GM12878 (cell line): ENCODE measurements at regions not wholly inside any gene's neighbourhood (a gene's known extent, or its start where the extent isn't known, plus 50 kb on each side); places are given as distances from the start of the nearest gene placed in this dataset.
"Not testable (repeated sequence)": the region's sequence is repeated elsewhere in the genome, so short reads cannot be mapped to it uniquely, and the experiment has no call there.

Experiments
- ATAC-seq: fragments of 200-7000 bp; cut with Tn5 transposase; 3 replicates; pipeline ENCODE4 v1.9.1; 2020; ENCODE audit warnings: mild to moderate bottlenecking, moderate library complexity
- BruUV-seq: library from RNA; stranded (reverse); fragments of 400-500 nt; replicated peaks from 2 replicates; lab custom pipeline; 2021; lab: Mats Ljungman, UMichigan
- CTCF ChIA-PET: fragments of 300-600 bp; sonication (Branson Sonifier 250); formaldehyde crosslinking; extraction: SDS; loops from one replicate; lab custom pipeline; 2021; ENCODE audit warnings: inconsistent platforms; lab: Yijun Ruan, JAX
- POLR2A ChIA-PET: fragments of 350-600 bp; formaldehyde crosslinking; extraction: SDS; loops from one replicate; lab custom pipeline; 2021; ENCODE audit warnings: inconsistent platforms; lab: Charles Lee
- RAD21 ChIA-PET: fragments of 300-600 bp; sonication (Branson Sonifier 250); formaldehyde crosslinking; loops from one replicate; lab custom pipeline; 2023; ENCODE audit warnings: antibody characterized with exemption; ENCODE audit not compliant: unreplicated experiment; lab: Charles Lee
- SMC1A ChIA-PET: fragments of 300-600 bp; sonication (Branson Sonifier 250); formaldehyde crosslinking; loops from one replicate; lab custom pipeline; 2023; ENCODE audit not compliant: unreplicated experiment, uncharacterized antibody; lab: Charles Lee
- DNase-seq: peaks from one replicate; pipeline ENCODE4 v3.0.0-alpha.2; 2011; ENCODE audit warnings: low read depth, low spot score
- FAIRE-seq: peaks from 3 replicates; lab custom pipeline; 2011; peaks lifted over from hg19 to GRCh38; lab: Jason Lieb, UNC
- H2AFZ ChIP-seq: 2 replicates; pipeline ENCODE4 v1.6.0; 2011; ENCODE audit warnings: low read depth, low read length, control low read depth; ENCODE audit not compliant: control insufficient read depth
- H3K27ac ChIP-seq: 2 replicates; pipeline ENCODE4 v1.5.1; 2011; ENCODE audit warnings: control low read depth; ENCODE audit not compliant: control insufficient read depth, insufficient read depth
- H3K27me3 ChIP-seq, 2 experiments: replicated peaks in 1 of 2; 2 replicates each; pipeline versions ENCODE4 v1.6.0 to v1.6.1; 2011; ENCODE audit warnings: low read length in 1 of 2; ENCODE audit not compliant: control insufficient read depth in 2 of 2, insufficient read depth in 2 of 2
- H3K36me3 ChIP-seq, 2 experiments: 2 replicates each; pipeline ENCODE4 v1.5.1; 2011; ENCODE audit warnings: low read length in 1 of 2; ENCODE audit not compliant: control insufficient read depth in 2 of 2, insufficient read depth in 2 of 2
- H3K4me1 ChIP-seq: 2 replicates; pipeline ENCODE4 v1.6.1; 2011; ENCODE audit warnings: mild to moderate bottlenecking, low read length, moderate library complexity, mixed read lengths; ENCODE audit not compliant: control insufficient read depth, insufficient read depth
- H3K4me2 ChIP-seq: 2 replicates; pipeline ENCODE4 v1.6.0; 2011; ENCODE audit warnings: control low read depth; ENCODE audit not compliant: control insufficient read depth, insufficient read depth
- H3K4me3 ChIP-seq: fragments of 200-600 bp; sonication (generic); 2 replicates; pipeline ENCODE4 v1.5.1; 2016
- H3K79me2 ChIP-seq: 2 replicates; pipeline ENCODE4 v1.6.0; 2011; ENCODE audit warnings: low read length; ENCODE audit not compliant: control insufficient read depth, insufficient read depth
- H3K9ac ChIP-seq: 2 replicates; pipeline ENCODE4 v1.8.0; 2011; ENCODE audit warnings: low read length, control low read depth, mixed read lengths; ENCODE audit not compliant: control insufficient read depth, insufficient read depth
- H3K9me3 ChIP-seq: replicated peaks from 3 replicates; pipeline ENCODE4 v1.5.1; 2011; ENCODE audit warnings: mild to moderate bottlenecking, low read length; ENCODE audit not compliant: control insufficient read depth, insufficient read depth
- H4K20me1 ChIP-seq: 2 replicates; pipeline ENCODE4 v1.6.0; 2011; ENCODE audit not compliant: control insufficient read depth, insufficient read depth
- E2F4 ChIP-seq: IDR thresholded peaks from 2 replicates; pipeline ENCODE4 v1.6.1; 2012; ENCODE audit warnings: low read depth, low read length, improper control_type of control experiment
- ZBTB40 ChIP-seq: fragments of 450-650 bp; IDR thresholded peaks from 2 replicates; pipeline ENCODE4 v1.6.1; 2016; ENCODE audit warnings: mild to moderate bottlenecking, moderate library complexity, borderline replicate concordance
- ZNF687 ChIP-seq: fragments of 450-650 bp; IDR thresholded peaks from 2 replicates; pipeline ENCODE4 v1.6.1; 2017; ENCODE audit warnings: mild to moderate bottlenecking, moderate library complexity
- in situ Hi-C: fragments of 300-500 bp; cut with MboI; formaldehyde crosslinking; loops from 9 replicates; pipeline ENCODE4 v1.14.3; 2018; ENCODE audit warnings: mixed read lengths
- intact Hi-C: fragments of 100-400 bp; cut with micrococcal nuclease; formaldehyde crosslinking; loops from one replicate; pipeline ENCODE4 v1.14.2; 2022; ENCODE audit not compliant: unreplicated experiment

GRCh38 chr12:25705261-25705660 is 152.2 kb upstream of the LMNTD1 start (continued):
- no peak for TF ChIP-seq ZNF687
- TF ChIP-seq, all 136 proteins: peak for 0

GRCh38 chr12:25706646-25707045 is 153.6 kb upstream of the LMNTD1 start:
- FAIRE-seq: not testable (repeated sequence)

GRCh38 chr12:25707056-25707455 is 154.0 kb upstream of the LMNTD1 start:
- ChIA-PET POLR2A (no interaction called here), SMC1A (no interaction called here), CTCF (no interaction called here), RAD21 (no interaction called here)
- ATAC-seq: no peak
- no peaks in the 10 kb centered on the region for H3K36me3 ChIP-seq
- no peaks in the 10 kb centered on the region for H4K20me1 ChIP-seq
- H3K79me2 ChIP-seq: no peaks in the 10 kb centered on the region
- no peak for DNase-seq
- H3K4me1 ChIP-seq: peaks cover 6% of the 10 kb centered on the region
- in situ Hi-C loops: no loop called here
- no peak overlapping the region for H2AFZ ChIP-seq
- intact Hi-C loops: no loop called here
- no peak overlapping the region for H3K4me2 ChIP-seq
- no peaks in the 10 kb centered on the region for H3K27me3 ChIP-seq
- no TSS peak for BruUV-seq
- peaks cover 13% of the 10 kb centered on the region for H3K9me3 ChIP-seq
- no peak overlapping the region for H3K27ac ChIP-seq
- H3K4me3 ChIP-seq: no peak overlapping the region
- H3K9ac ChIP-seq: no peak overlapping the region
- FAIRE-seq: no peak
- TF ChIP-seq ZBTB40: no peak
- no peak for TF ChIP-seq E2F4

More at GRCh38 chr12:25706646-25707045, 153.6 kb upstream of the LMNTD1 start:
- H3K9ac ChIP-seq, H2AFZ ChIP-seq, in situ Hi-C loops, H3K4me3 ChIP-seq, BruUV-seq, H3K4me2 ChIP-seq, ATAC-seq, DNase-seq, H3K27me3 ChIP-seq, H3K27ac ChIP-seq, SMC1A ChIA-PET, H3K4me1 ChIP-seq, H3K36me3 ChIP-seq, POLR2A ChIA-PET, intact Hi-C loops, RAD21 ChIA-PET, H3K79me2 ChIP-seq, H4K20me1 ChIP-seq: not testable (repeated sequence)
- peaks cover 13% of the 10 kb centered on the region for H3K9me3 ChIP-seq
- CTCF ChIA-PET: interaction anchor here (0.8 kb wide), 1 partner anchor 10 kb away, joined by 3 read pairs; no protein-coding TSS in a partner anchor
